ENCODE measurements at regions not wholly inside any gene's neighbourhood (a gene's known extent, or its start where the extent isn't known, plus 50 kb on each side); places are given as distances from the start of the nearest gene placed in this dataset.
"Not testable (repeated sequence)": the region's sequence is repeated elsewhere in the genome, so short reads cannot be mapped to it uniquely, and the experiment has no call there.

- no peak for DNase-seq (ENCODE audit: low spot score)
These were observed 166.3 kb upstream of the ADCY1 start for GRCh38 chr7:45407730-45408408.

- DNase-seq (ENCODE audit: low spot score): no peak
These were observed 165.8 kb upstream of the ADCY1 start for GRCh38 chr7:45408409-45408737.

GRCh38 chr7:45410893-45411292 lies 163.3 kb upstream of the ADCY1 start:
- DNase-seq (ENCODE audit: low spot score): no peak

GRCh38 chr7:45413419-45413818 lies 160.7 kb upstream of the ADCY1 start:
- no peak for DNase-seq (ENCODE audit: low spot score)

GRCh38 chr7:45414226-45414625 lies 159.9 kb upstream of the ADCY1 start:
- DNase-seq (ENCODE audit: low spot score): no peak

GRCh38 chr7:45415265-45415664 lies 158.9 kb upstream of the ADCY1 start:
- no peak for DNase-seq (ENCODE audit: low spot score)

- DNase-seq (ENCODE audit: low spot score): no peak
These were observed 157.3 kb upstream of the ADCY1 start for GRCh38 chr7:45416846-45417245.

DNA sequence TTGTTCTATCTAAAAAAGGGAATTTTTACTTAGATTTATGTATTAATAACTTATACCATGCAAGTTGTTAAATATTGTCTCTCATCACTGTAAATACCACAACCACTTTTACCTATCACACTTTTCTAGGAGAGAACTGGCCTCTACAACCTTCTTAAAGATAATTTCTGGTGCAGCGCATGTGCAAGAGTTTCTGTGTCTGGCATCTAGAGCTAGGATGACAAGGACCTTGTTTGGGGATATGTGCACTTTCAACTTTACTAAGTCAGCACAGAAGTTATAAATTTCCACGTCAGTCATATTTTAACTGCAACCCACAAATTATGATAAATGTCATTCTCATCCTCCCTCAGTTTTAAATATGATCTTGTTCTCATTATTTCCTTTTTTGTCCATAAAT lies 156.9 kb upstream of the ADCY1 start:
- no peak for DNase-seq (ENCODE audit: low spot score)

DNA sequence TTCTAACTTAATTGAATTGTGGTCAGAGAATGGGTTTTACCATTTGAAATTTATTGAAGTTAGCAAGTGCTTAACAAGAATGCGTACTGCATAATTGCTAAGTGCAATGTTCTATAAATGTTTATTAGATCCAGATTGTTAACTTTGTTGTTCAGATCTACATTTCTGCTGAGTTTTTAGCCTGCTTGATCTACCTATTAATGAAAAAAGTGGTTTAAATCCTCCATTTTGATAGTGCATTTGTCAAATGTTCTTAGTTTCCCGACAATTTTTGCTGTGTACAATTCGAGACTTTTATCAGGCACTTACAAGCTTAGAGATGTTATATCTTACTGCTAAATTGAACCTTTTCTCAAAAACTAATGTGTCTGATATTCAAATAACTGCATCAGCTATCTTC lies 156.4 kb upstream of the ADCY1 start:
- DNase-seq (ENCODE audit: low spot score): no peak

DNA sequence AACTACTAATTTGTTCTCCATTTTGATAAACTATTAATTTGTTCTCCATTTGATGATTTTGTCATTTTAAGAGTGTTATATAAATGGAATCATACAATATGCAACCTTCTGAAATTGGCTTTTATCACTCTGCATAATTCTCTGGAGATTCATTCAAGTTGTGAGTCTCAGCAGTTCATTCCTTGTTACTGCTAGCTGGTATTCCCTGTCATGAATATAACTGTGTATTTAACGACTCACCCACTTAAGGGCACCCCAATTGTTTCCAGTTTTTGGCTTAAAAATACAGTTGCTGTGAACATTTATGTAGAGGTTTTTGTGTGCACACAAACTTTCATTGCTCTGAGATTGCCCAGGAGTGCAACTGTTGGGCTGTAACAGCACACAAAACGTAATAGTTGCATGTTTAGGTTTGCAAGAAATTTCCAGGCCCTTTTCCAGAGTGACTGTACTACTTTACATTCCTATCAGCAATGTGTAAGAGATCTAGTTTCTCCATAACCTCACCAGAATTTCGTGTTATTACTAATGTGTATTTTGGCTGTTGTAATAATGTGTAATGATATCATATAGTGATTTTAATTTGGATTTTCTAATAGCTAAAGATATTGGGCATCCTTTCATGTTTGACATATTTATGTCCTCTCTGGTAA lies 153.2 kb upstream of the ADCY1 start:
- DNase-seq (ENCODE audit: low spot score): no peak

- DNase-seq (ENCODE audit: low spot score): no peak
These were observed 152.4 kb upstream of the ADCY1 start for GRCh38 chr7:45421806-45422205.

GRCh38 chr7:45430397-45430796 lies 143.8 kb upstream of the ADCY1 start:
- DNase-seq (ENCODE audit: low spot score): no peak

- no peak for DNase-seq (ENCODE audit: low spot score)
These were observed 139.9 kb upstream of the ADCY1 start for GRCh38 chr7:45434167-45434784.

GRCh38 chr7:45435131-45435530 lies 139.0 kb upstream of the ADCY1 start:
- DNase-seq (ENCODE audit: low spot score): no peak

DNA sequence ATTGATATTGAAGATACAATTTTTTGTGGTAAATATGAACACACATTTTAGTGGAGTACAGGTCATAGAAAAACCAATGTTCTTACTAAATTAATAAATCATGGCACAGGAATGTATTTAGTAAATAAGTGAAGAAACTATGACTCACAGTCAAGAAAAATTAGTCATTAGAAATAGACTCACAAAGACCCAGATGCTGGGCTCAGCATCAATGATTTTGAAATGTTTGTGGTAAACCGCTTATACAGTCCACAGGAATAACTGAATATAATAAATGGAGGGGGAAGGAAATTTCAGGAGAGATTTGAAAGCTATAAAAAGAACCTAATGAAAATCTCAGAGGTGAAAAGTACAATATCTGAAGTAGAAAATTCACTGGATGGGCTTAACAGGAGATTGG lies 138.3 kb upstream of the ADCY1 start:
- DNase-seq (ENCODE audit: low spot score): no peak

GRCh38 chr7:45440776-45441175 lies 133.4 kb upstream of the ADCY1 start:
- DNase-seq (ENCODE audit: low spot score): not testable (repeated sequence)

DNA sequence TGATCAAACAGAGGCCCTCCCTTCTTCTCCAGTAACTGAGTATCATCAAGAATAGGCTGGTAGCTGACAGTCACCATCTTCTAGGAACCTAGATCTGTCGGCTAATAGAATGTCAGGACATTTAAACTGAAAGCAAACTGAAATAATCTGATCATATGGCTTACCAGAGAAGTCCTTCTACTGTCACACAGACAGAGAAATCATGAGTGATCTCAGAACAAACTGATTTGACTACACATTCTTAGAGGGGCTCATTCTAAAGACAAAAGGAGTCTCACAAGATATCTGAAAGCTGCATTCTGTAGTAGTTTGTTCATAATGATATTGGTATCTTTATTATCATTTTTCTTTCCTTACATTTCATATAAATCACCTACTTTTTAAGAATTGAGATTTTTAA lies 130.9 kb upstream of the ADCY1 start:
- no peak for DNase-seq (ENCODE audit: low spot score)

DNA sequence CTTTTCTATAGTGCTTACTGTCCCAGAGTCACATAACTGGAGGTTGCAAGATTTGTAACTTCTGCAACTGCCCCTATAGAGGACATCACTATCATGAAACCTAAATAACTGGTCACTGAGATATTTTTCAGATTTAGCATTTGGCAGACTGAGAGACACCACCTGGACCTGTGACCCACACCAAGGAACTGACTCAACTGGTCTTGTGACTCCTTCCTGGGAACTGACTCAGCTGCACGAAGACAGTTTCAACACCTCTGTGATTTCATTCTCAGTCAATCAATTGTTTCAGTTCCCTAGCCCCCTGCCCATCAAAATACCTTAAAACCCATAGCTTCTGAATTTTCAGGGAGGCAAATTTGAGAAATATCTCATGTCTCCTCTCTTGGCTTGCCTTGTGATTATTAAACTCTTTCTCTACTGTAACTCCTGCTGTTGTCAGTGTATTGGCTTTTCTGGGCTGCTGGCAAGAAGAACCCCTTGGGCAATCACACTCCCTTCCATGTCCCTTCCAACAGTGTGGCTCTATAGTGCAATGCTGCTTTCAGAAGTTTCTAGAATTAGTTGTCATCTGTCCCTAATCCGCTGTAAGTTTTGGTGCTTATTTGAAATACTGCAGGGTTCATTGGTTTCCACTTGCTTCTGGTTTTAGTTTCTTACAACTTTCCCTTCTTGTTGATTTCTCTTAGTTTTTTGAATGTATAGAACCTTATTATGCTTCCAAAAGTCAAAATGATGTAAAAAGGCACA lies 127.8 kb upstream of the ADCY1 start:
- no peak for DNase-seq (ENCODE audit: low spot score)

DNA sequence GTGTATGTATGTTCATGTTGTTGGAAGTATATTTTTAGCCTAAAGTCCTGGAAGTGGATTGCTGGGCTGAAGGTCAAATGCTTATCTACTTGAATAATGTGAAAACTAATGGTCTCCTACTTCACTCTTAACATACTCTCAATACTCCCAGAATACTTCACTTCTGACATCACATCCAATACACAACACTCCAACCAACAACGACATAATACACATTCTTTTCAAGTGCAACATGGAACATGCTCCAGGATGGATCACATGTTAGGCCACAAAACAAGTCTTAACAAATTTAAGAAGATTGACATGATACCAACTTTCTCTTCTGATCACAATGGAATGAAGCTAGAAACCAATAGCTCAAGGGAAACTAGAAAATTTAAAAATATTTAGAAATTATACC lies 126.9 kb upstream of the ADCY1 start:
- no peak for DNase-seq (ENCODE audit: low spot score)

DNA sequence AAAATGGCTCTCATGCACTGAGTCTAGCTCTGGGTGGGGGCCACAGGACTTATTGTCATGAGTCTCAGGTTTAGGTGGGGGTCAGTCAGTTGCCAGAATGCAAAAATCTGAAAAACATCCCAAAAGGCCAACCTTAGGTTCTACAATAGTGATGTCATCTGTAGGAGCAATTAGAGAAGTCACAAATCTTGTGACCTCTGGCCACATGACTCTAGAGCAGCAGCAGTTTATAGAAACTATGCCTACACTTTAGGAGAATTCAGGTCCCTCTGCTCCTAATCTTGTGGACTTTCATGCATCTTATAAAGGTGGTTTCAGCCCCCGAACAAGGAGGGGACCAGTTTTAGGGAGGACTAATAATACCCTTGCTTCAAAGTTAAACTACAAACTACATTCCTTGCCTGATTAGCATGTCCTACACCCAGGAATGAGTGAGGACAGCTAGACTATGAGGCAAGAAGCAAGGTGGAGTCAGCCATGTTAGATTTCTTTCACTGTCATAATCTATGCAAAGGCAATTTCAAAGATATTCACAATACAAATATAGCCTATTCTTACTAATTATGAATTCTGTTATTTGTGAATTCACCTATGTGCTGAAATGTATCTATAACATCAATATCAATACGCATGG lies 123.5 kb upstream of the ADCY1 start:
- DNase-seq (ENCODE audit: low spot score): no peak

DNA sequence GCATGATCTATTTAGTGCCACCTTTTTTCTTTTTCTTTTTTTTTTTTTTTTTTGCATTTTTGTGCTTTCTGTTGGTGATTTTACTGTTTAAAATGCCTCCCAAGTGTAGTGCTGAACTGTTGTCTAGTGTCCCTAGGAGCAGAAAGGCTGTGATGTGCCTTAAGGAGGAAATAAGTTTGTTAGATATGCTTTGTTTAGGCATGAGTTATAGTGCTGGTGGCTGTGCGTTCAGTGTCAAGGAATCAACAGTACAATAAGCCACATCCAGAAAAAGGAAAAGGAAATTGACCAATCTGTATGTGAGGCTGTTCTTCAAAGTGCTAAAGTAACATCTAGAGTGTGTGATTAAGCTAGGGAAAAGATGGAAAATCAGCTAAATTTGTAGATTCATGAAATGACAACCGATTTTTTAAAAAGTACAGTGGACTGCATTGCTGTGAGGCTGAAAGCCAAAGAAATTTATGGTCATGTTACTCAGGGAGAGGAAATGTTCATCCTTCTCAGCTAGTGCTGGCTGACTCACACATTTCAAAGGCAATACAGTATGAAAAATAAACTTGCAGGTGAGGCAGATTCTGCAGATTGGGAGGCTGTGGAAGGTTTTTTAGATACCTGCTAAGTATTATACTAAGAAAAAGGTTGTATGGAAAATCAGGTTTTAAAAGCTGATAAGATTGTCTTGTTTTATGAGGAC lies 122.7 kb upstream of the ADCY1 start:
- DNase-seq (ENCODE audit: low spot score): peak; percentile 5

DNA sequence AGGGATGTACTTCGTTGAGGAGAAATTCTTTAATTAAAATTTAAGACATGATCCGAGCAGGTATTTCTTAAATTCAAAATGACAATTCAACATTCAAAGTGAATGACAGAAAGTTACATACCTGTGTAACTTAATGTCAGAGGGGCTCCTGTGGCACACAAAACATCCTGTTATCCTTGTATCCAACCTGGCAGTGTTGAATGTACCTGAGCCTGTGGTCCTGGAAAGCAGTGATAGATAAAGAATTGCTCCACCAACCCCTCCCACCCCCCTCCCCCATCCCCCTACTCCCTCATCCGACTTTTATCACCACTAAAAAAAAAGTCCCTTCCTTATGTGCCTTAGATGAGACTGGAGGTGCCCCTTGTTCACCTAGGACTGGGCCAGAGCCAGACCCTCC lies 119.4 kb upstream of the ADCY1 start:
- DNase-seq (ENCODE audit: low spot score): no peak
